CD4-positive, CD25-positive, alpha-beta regulatory T cell (primary cell): ENCODE measurements at regions not wholly inside any gene's neighbourhood (a gene's known extent, or its start where the extent isn't known, plus 50 kb on each side); places are given as distances from the start of the nearest gene placed in this dataset.
"Not testable (repeated sequence)": the region's sequence is repeated elsewhere in the genome, so short reads cannot be mapped to it uniquely, and the experiment has no call there.

Experiments used
- ATAC-seq, 2 donors: fragments of 150-1000 bp; cut with Tn5 transposase; one replicate each; pipeline ENCODE4 v1.10.0; 2021; ENCODE audit warnings: low read depth in 2 of 2, moderate number of reproducible peaks in 2 of 2, moderate library complexity in 1 of 2
- DNase-seq, 3 donors: peaks; one replicate each; pipeline versions ENCODE4 v3.0.0 to v3.0.0-alpha.2; 2012 to 2022; ENCODE audit warnings: mixed read lengths in 1 of 3
- H3K27ac ChIP-seq: one replicate; pipeline ENCODE4 v1.7.0; 2013; ENCODE audit warnings: mild to moderate bottlenecking, low read length; ENCODE audit not compliant: insufficient read depth, poor library complexity, severe bottlenecking
- H3K27me3 ChIP-seq: one replicate; pipeline ENCODE4 v1.7.0; 2013; ENCODE audit warnings: low read length; ENCODE audit not compliant: control insufficient read depth, insufficient read depth
- H3K36me3 ChIP-seq: one replicate; pipeline ENCODE4 v1.7.0; 2013; ENCODE audit warnings: mild to moderate bottlenecking, low read length, moderate library complexity; ENCODE audit not compliant: control insufficient read depth, insufficient read depth
- H3K4me1 ChIP-seq: 2 replicates; pipeline ENCODE4 v1.7.0; 2013; ENCODE audit warnings: mild to moderate bottlenecking, low read length; ENCODE audit not compliant: insufficient read depth, control insufficient read depth, poor library complexity, severe bottlenecking
- H3K4me3 ChIP-seq: one replicate; pipeline ENCODE4 v1.7.0; 2013; ENCODE audit warnings: low read depth, mild to moderate bottlenecking, low read length, moderate library complexity
- H3K9me3 ChIP-seq, 2 experiments: 1 replicate in 1 of 2; 2 replicates in 1 of 2; pipeline ENCODE4 v1.7.0; 2013; ENCODE audit warnings: low read length in 2 of 2, mild to moderate bottlenecking in 1 of 2, moderate library complexity in 1 of 2; ENCODE audit not compliant: control insufficient read depth in 2 of 2
- H3K27ac Mint-ChIP-seq, 3 donors: one replicate each; pipeline ENCODE4 v1.8.0; 2020 to 2022; ENCODE audit warnings: mild to moderate bottlenecking in 3 of 3, mixed read lengths in 3 of 3, moderate library complexity in 2 of 3
- H3K27me3 Mint-ChIP-seq: one replicate; pipeline ENCODE4 v1.8.0; 2022; ENCODE audit warnings: mild to moderate bottlenecking, mixed read lengths
- H3K36me3 Mint-ChIP-seq: one replicate; pipeline ENCODE4 v1.8.0; 2020; ENCODE audit warnings: mixed read lengths
- H3K4me1 Mint-ChIP-seq, 4 donors: one replicate each; pipeline ENCODE4 v1.8.0; 2020 to 2022; ENCODE audit warnings: mixed read lengths in 4 of 4, mild to moderate bottlenecking in 1 of 4
- H3K4me3 Mint-ChIP-seq, 4 donors: one replicate each; pipeline ENCODE4 v1.8.0; 2020 to 2022; ENCODE audit warnings: mild to moderate bottlenecking in 4 of 4, mixed read lengths in 4 of 4, moderate library complexity in 3 of 4
- H3K9me3 Mint-ChIP-seq, 7 donors: one replicate each; pipeline ENCODE4 v1.8.0; 2020 to 2022; ENCODE audit warnings: mixed read lengths in 7 of 7, mild to moderate bottlenecking in 3 of 7, moderate library complexity in 2 of 7

- no peak overlapping the region for H3K27ac ChIP-seq
- Mint-ChIP-seq H3K27me3 (peaks cover 5% of the 10 kb centered on the region), H3K27ac (no peak overlapping the region), H3K4me3 (no peak overlapping the region), H3K9me3 (peaks cover 0 to 3% (median 0%) of the 10 kb centered on the region in 7 donors), H3K4me1 (no peaks in the 10 kb centered on the region), H3K36me3 (no peaks in the 10 kb centered on the region)
- no peaks in the 10 kb centered on the region for H3K4me1 ChIP-seq
- no peaks in the 10 kb centered on the region for H3K9me3 ChIP-seq
- ATAC-seq: no peak
- DNase-seq: no peak
- no peak overlapping the region for H3K4me3 ChIP-seq
- H3K27me3 ChIP-seq: no peaks in the 10 kb centered on the region
- H3K36me3 ChIP-seq: no peaks in the 10 kb centered on the region
Observed at GRCh38 chr3:31092748-31093589, 198.5 kb upstream of the GADL1 start.

DNA sequence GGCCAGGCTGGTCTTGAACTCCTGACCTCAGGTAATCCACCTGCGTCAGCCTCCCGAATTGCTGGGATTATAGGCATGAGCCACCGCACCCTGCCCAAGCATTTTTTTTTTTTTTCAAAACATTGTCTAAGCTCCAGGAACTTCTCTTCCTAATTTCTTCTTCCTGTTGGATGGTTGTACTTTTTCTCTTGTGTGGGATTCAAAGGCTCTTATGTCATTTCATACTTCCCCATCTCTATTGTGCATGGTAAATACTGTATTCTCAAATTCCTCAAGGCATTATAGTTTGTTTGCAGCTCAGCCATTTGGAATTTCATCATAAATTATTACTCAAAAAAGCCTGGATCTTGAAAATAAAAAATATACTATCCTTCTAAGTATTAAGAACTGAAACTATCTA, 199.1 kb upstream of the GADL1 start:
- no peak overlapping the region for H3K27ac ChIP-seq
- no peaks in the 10 kb centered on the region for H3K4me1 ChIP-seq
- H3K27ac Mint-ChIP-seq: no peak overlapping the region
- DNase-seq: no peak
- peaks cover 0 to 3% (median 0%) of the 10 kb centered on the region in 7 donors for H3K9me3 Mint-ChIP-seq
- H3K36me3 ChIP-seq: no peaks in the 10 kb centered on the region
- no peaks in the 10 kb centered on the region for H3K9me3 ChIP-seq
- H3K4me3 ChIP-seq: no peak overlapping the region
- no peak for ATAC-seq
- no peaks in the 10 kb centered on the region for H3K4me1 Mint-ChIP-seq
- H3K27me3 ChIP-seq: no peaks in the 10 kb centered on the region
- H3K4me3 Mint-ChIP-seq: no peak overlapping the region
- H3K27me3 Mint-ChIP-seq: peaks cover 5% of the 10 kb centered on the region
- no peaks in the 10 kb centered on the region for H3K36me3 Mint-ChIP-seq

GRCh38 chr3:31094048-31094447, 199.6 kb upstream of the GADL1 start:
- H3K9me3 ChIP-seq: no peaks in the 10 kb centered on the region
- peaks cover 5% of the 10 kb centered on the region for H3K27me3 Mint-ChIP-seq
- H3K4me1 Mint-ChIP-seq: no peaks in the 10 kb centered on the region
- H3K9me3 Mint-ChIP-seq: peaks cover 0 to 3% (median 0%) of the 10 kb centered on the region in 7 donors
- H3K27me3 ChIP-seq: no peaks in the 10 kb centered on the region
- ATAC-seq: no peak
- DNase-seq: no peak
- H3K27ac ChIP-seq: no peak overlapping the region
- no peaks in the 10 kb centered on the region for H3K36me3 ChIP-seq
- no peaks in the 10 kb centered on the region for H3K36me3 Mint-ChIP-seq
- H3K4me1 ChIP-seq: no peaks in the 10 kb centered on the region
- no peak overlapping the region for H3K4me3 ChIP-seq
- H3K27ac Mint-ChIP-seq: peak overlapping the region in 1 of 3 donors; percentile 45
- no peak overlapping the region for H3K4me3 Mint-ChIP-seq

DNA sequence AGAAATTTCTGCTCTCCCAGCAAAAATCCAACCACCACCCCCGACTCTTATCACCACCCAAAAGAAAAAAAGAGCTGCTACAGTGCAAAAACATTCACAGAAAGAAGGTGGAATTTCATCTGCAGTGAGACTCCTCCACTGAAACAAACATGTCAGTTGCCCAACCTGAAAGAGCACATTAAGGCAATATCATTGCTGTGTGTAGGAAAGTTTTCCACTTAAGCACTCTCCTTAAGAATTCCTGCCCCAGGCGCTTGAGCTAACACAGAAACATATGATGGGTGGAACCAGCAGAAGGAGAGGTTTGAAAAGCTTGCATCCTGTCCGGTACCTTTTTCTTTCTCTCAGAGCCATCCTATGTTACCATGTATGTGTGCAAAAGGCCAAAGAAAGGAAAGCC, 200.8 kb upstream of the GADL1 start:
- Mint-ChIP-seq H3K4me1 (no peaks in the 10 kb centered on the region), H3K9me3 (peaks cover 0 to 3% (median 0%) of the 10 kb centered on the region in 7 donors), H3K4me3 (no peak overlapping the region), H3K27ac (no peak overlapping the region), H3K36me3 (no peaks in the 10 kb centered on the region), H3K27me3 (peaks cover 5% of the 10 kb centered on the region)
- DNase-seq (no peak), ATAC-seq (no peak)
- Histone ChIP-seq H3K4me3 (no peak overlapping the region), H3K27me3 (no peaks in the 10 kb centered on the region), H3K9me3 (no peaks in the 10 kb centered on the region), H3K4me1 (no peaks in the 10 kb centered on the region), H3K27ac (no peak overlapping the region), H3K36me3 (no peaks in the 10 kb centered on the region)

DNA sequence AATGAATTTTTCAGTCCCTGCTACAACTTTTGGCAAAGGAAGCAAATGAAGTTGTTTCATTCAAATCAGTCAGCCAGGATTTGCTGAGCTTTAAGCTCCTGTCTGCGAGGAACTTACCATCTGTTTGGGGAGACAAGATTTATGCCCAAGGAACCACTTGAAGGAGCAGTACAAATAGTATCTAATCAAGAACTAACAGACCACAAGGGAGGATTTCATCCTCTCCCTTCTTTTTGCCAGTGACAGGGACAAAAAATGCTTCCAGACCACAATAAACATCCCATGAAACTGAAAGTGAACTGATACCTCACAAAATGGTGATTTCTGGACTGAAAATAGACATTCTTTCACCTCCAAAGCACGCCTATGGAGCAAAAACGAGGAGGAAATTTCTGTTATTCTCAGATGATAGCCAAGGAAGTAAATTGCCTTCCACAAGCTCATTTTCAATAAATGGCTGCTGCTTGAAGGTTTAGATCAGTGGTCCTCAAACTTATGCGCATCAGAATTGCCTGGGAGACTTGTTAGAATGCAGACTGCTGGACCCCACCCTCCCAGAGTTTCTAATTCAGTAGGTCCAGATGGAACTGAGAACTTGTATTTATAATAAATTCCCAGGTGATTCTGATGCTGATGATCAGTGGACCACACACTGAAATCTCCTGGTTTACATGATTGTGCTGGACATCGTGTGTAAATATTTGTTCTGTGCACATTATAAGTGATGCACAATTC, 202.4 kb upstream of the GADL1 start:
- Histone ChIP-seq H3K27me3 (no peaks in the 10 kb centered on the region), H3K4me1 (no peaks in the 10 kb centered on the region), H3K36me3 (no peaks in the 10 kb centered on the region), H3K27ac (no peak overlapping the region), H3K9me3 (no peaks in the 10 kb centered on the region), H3K4me3 (no peak overlapping the region)
- H3K27me3 Mint-ChIP-seq: peaks cover 5% of the 10 kb centered on the region
- DNase-seq (no peak), ATAC-seq (no peak)
- H3K4me3 Mint-ChIP-seq: no peak overlapping the region
- no peak overlapping the region for H3K27ac Mint-ChIP-seq
- no peaks in the 10 kb centered on the region for H3K36me3 Mint-ChIP-seq
- H3K9me3 Mint-ChIP-seq: peaks cover 0 to 3% (median 0%) of the 10 kb centered on the region in 7 donors
- no peaks in the 10 kb centered on the region for H3K4me1 Mint-ChIP-seq

DNA sequence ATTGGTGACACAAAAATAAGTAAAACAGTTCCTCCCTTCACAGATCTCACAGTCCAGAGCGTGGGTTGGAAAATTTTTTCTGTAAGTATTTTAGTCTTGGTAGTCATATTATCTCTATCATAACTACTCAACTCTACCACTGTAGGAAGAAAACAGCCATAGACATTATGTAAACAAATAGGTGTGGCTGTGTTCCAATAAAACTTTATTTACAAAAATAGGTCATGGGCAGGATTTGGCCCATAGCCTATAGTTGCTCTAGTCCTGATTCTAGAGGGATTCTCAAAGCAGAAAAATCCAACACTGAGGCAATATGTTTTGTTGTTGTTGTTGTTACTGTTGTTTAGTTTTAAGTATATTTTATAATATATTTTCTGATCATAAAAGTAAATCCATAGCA, 206.1 kb upstream of the GADL1 start:
- Histone ChIP-seq H3K4me3 (no peak overlapping the region), H3K4me1 (no peaks in the 10 kb centered on the region), H3K36me3 (no peaks in the 10 kb centered on the region), H3K27ac (no peak overlapping the region), H3K27me3 (no peaks in the 10 kb centered on the region), H3K9me3 (no peaks in the 10 kb centered on the region)
- Mint-ChIP-seq H3K36me3 (no peaks in the 10 kb centered on the region), H3K4me3 (no peak overlapping the region), H3K27me3 (peaks cover 5% of the 10 kb centered on the region), H3K4me1 (no peaks in the 10 kb centered on the region), H3K27ac (no peak overlapping the region), H3K9me3 (peaks cover 0 to 4% (median 0%) of the 10 kb centered on the region in 7 donors)
- no peak for ATAC-seq
- DNase-seq: no peak

DNA sequence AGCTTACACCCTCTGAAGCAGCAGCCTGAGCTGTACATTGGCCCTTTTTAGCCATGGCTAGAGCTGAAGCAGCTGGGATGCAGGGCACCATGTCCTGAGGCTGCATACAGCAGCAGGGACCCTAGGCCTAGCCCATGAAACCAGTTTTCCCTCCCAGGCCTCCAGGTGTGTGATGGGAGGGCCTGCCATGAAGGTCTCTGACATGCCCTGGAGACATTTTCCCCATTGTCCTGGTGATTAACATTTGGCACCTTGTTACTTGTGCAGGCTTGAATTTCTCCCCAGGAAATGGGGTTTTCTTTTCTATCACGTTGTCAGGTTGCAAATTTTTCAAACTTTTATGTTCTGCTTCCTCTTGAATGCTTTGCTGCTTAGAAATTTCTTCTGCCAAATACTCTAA, 206.8 kb upstream of the GADL1 start:
- H3K4me1 ChIP-seq, DNase-seq, H3K36me3 Mint-ChIP-seq, H3K27me3 Mint-ChIP-seq, H3K4me1 Mint-ChIP-seq, H3K4me3 ChIP-seq, H3K27me3 ChIP-seq, H3K9me3 Mint-ChIP-seq, H3K9me3 ChIP-seq, H3K36me3 ChIP-seq, H3K27ac ChIP-seq, H3K27ac Mint-ChIP-seq, ATAC-seq, H3K4me3 Mint-ChIP-seq: not testable (repeated sequence)
